ENCODE measurements at regions not wholly inside any gene's neighbourhood (a gene's known extent, or its start where the extent isn't known, plus 50 kb on each side); places are given as distances from the start of the nearest gene placed in this dataset.

DNA sequence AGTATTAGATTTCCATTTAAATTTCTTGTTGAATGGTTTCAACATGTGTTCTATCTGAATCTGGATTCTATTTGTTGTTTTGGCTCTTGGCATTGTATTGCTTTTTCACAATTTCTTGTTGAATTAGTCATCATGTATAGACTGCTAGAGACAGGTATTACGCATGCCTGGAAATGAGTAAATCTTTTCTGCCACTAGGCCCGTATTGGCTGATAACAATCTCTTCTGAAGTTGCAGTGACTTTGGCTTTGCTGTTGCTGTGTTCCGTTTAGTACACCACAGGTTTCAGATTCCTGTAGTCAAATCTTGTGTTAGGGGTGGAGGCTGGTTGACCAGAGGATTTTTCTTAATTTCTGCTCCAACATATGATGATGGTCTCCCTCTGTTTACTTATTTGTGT lies 1339.4 kb downstream of the GRIK2 start:
- TF ChIP-seq, protein P1, sequence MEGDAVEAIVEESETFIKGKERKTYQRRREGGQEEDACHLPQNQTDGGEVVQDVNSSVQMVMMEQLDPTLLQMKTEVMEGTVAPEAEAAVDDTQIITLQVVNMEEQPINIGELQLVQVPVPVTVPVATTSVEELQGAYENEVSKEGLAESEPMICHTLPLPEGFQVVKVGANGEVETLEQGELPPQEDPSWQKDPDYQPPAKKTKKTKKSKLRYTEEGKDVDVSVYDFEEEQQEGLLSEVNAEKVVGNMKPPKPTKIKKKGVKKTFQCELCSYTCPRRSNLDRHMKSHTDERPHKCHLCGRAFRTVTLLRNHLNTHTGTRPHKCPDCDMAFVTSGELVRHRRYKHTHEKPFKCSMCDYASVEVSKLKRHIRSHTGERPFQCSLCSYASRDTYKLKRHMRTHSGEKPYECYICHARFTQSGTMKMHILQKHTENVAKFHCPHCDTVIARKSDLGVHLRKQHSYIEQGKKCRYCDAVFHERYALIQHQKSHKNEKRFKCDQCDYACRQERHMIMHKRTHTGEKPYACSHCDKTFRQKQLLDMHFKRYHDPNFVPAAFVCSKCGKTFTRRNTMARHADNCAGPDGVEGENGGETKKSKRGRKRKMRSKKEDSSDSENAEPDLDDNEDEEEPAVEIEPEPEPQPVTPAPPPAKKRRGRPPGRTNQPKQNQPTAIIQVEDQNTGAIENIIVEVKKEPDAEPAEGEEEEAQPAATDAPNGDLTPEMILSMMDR (IDR thresholded peaks at IDR 0.05; ENCODE audit: extremely low read depth in 1 of 2, insufficient read depth in 1 of 2, low read depth in 1 of 2, low read length in 2 of 2): no peak
- TF ChIP-seq POLR2A (IDR thresholded peaks at IDR 0.05; ENCODE audit: low read depth, low read length): no peak
- no peak for TF ChIP-seq EZH2 (IDR thresholded peaks at IDR 0.05; ENCODE audit: borderline replicate concordance, low read depth, low read length, severe bottlenecking)
- TF ChIP-seq, protein P2, sequence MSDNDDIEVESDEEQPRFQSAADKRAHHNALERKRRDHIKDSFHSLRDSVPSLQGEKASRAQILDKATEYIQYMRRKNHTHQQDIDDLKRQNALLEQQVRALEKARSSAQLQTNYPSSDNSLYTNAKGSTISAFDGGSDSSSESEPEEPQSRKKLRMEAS (IDR thresholded peaks at IDR 0.05; ENCODE audit: insufficient read depth, insufficient read length): no peak
- TF ChIP-seq POLR2AphosphoS5 (IDR thresholded peaks at IDR 0.05; ENCODE audit: insufficient read depth, low read depth, low read length): no peak
- no peak for TF ChIP-seq FOS (IDR thresholded peaks at IDR 0.05; ENCODE audit: borderline replicate concordance, insufficient read depth, low read length)
- TF ChIP-seq JUN (IDR thresholded peaks at IDR 0.05; ENCODE audit: borderline replicate concordance, insufficient read depth, insufficient read length, low read depth): no peak
- TF ChIP-seq MYC (IDR thresholded peaks at IDR 0.05; ENCODE audit: low read depth, low read length): no peak
- TF ChIP-seq GATA2 (IDR thresholded peaks at IDR 0.05; ENCODE audit: insufficient read depth, insufficient read length, low read depth, low read length): no peak

Data from endothelial cell of umbilical vein (primary cell).